CD4-positive, alpha-beta T cell treated with Interleukin-21 for 1 hour (primary cell): ENCODE measurements at regions not wholly inside any gene's neighbourhood (a gene's known extent, or its start where the extent isn't known, plus 50 kb on each side); places are given as distances from the start of the nearest gene placed in this dataset.
"Not testable (repeated sequence)": the region's sequence is repeated elsewhere in the genome, so short reads cannot be mapped to it uniquely, and the experiment has no call there.

ENCODE experiments used
- DNase-seq: peaks from one replicate; pipeline ENCODE4 v3.0.0-alpha.2; 2020

DNA sequence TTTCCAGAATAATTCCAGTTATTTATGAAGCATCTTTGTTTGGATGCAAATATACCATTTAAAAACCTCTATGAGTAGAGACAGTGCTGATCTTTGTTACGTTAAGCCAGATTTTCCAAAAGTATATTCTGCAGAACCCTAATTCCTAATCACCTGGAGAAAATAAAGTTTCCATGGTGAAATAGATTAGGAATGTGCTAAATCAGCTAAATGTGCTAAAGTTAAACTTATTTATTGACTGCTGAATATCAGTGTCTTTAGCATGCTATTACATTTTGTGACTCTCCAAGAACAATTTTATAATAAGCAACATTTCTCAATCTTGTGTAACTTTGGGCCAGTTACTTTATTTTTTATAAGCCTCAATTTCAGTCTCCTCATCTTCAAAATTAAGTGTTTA, 196.3 kb upstream of the NFIA start:
- DNase-seq: no peak

DNA sequence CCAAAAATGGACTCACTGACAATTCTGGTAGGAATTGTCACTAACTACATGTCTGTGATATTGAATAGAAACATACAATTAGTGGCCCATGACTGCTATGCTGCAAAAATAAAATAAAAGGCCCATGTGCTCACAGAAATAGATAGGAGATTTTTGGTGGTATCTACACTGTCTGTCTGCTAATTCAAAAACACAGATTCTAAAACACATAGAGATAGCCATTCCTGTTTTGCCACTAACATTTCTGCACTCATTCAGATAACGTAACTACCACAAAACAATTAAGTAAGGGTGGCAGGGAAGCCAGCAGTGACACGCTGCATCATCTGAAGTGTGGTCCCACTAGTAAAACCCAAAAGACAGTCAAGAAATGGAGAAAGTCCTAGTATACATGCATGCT, 202.2 kb upstream of the NFIA start:
- no peak for DNase-seq

DNA sequence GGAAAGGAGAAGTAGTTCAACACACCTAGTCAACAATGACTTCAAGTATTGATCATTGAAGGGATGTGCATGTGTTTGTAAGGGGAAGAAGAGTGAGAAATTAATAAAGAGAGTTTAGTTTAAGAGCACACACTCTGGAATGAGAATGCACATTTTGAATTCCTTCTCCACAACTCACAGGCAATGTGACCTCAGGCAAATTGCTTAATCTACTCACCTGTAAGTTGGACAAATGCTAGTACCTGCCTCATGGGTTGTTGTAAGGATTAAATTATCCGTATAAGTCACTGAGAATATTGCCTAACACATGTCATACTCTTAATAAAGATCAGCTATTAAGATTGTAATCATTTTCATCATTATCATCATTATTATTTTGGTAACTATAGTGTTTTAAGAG, 204.0 kb upstream of the NFIA start:
- DNase-seq: no peak

DNA sequence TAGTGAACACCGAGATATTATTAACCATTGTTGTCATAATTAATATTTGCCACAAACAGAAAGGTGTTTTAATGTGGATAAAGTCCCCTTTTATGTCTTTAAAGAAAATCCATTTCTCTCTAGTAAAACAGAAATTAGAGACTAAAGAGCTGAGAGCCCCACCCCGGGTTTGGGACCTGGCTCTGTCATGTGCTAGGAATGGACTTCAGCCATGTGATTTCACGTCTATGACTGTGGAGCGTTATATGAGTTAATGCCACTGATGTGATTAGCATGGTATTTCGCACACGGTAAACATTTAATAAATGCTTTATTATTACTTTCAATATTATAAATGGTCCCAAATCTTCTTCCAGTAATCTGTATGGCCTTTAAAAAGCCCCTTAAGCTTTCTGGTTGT, 205.0 kb upstream of the NFIA start:
- no peak for DNase-seq

DNA sequence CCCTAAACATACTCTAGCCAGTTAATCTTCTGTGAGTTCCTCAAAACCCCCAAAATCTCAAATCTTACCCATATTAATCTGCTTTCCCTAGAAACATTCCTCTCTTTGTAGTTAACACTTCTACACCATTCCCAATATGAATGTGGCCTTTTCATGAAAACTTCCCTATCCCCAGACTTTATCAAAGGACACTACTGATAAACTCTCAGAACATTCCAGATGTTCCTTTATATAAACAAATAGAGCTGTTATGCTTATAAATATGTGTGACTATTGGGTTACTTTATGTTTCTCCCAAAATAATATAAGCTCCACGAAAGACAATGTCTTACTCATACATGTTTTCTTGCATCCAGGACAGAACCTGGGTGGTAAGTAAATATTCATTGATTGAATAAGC, 205.4 kb upstream of the NFIA start:
- no peak for DNase-seq

DNA sequence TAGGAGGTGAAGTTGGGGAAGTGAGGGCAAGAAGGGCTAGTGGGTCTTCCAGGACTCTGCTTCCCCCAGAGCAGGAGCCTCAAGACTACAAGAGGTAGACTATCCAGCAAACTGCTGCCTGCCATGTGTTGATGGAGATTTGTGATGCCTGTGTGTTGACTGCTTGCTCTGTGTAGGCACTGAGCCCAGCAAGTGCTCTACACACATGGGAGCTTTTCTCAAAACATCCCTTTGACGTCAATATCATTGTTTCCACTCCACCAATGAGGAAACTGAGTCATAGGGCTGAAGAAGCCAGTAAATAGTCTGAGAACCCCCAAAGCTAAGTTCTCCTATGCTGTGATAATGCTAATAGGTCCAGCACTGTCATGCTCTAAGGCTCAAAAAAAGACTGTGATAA, 207.2 kb upstream of the NFIA start:
- no peak for DNase-seq

DNA sequence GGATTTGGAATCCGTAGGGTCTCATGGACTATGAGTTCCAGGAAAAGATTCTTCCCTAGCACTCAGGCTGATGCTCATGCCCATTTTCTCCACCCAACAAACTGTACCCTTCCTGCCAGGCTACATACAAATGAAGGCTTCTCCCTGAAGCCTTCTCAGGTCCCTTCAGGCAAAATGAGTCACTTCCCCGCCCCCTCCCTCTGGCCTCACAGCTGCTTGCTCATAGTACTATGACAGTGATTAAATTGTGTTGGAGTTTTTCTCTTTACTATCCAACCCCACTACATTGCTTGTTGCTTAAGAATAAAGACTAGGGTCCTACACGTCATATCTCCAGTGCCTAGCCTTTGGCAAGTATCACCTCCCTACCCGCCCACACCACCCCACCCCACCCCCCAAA, 207.6 kb upstream of the NFIA start:
- DNase-seq: no peak

DNA sequence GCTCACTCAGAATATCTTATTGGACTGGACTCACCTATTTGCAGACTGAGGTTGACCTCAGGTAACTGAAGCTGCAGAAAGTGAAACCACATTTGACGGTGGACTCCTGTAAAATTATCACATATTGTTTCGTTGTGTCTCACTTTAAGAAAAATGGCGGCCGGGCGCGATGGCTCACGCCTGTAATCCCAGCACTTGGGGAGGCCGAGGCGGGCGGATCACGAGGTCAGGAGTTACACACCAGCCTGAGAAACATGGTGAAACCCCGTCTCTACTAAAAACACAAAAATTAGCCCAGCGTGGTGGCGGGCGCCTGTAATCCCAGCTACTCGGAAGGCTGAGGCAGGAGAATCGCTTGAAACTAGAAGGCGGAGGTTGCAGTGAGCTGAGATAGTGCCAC, 209.0 kb upstream of the NFIA start:
- DNase-seq: not testable (repeated sequence)

DNA sequence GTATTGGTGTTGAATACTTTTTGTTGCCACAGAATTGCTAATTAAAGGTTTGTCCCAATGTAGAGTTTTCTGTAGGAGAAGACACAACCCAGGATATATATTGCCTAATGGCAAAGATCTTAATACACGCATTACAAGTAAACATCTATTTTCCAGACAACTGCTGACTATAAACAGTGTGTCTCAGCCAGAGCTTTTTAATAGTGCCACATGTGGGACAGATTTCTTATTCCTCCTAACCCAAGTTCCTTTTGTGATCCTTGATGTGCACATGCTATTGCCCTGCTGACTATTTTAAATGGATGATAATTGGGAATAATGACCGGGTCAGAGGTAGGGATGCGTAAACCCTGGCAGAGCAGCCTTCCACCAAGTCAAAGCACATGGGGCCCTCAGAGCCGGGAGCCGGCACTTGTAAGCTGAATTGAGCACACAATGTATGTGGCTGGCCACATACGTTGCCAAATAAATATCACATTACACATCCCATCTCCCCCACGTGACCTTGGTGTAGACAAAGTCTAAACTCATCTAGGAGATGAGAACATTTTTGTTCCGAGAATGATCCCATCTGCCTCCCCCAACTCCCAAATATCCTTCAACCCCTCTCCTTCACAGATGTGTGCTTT, 209.8 kb upstream of the NFIA start:
- no peak for DNase-seq

DNA sequence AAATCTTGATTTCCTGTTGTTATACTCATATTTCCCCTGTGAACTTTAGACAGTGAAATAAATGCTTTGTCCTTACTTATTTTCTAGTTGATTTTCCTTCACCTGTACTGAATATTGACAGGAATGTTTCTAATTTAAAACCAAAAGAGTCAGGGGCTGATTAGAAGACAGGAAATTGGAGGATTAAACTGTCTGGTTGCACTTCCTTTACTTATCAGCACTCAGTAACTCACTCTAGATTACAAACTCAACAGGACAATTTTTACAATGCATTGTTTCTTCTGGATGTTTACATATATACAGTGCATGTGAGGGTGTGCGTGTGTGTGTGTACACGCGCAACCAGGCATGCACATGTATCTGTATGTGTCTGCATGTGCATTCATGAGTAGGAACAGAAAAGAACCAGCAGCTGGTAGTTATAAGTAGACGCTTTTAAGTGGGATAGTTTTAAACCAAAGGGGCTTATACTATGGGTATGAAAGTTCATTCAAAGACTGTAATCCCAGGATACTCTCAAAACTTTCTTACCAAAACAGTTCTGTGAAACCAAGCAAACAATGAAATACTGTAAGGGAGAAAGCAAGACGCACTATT, 212.0 kb upstream of the NFIA start:
- no peak for DNase-seq

DNA sequence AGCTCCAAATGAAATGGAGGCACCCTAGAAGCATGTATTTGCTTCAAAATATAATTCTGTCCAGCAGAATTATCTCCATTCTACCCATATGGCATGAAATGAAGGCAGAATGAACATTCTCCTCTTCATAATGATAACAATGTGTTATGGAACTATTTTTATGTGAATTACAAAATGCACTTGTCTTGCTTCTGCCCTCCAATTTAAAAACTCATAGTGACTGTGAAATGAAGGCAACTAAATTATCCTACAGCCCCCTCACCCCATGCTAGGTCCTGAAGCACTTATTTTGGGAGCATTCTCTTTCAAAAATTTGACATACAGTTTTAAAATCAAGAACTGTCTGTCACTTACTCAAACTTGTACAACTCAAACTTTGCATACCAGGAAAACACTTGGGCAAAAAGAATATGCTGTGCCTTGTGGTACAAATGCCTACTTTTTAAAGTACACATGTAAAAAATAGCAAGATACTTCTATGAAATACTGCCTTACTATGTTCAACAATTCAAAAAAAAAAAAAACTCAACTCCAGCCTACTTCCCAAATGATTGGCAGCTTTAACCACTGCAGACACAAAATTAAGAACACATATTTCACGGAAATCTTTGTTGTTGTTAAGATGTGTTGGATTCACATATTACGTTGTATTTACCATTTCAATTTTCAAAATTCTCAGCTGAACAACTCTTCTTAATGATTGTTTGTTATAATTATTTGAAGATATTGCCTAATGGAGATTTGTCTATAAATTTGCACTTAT, 213.3 kb upstream of the NFIA start:
- DNase-seq: no peak

DNA sequence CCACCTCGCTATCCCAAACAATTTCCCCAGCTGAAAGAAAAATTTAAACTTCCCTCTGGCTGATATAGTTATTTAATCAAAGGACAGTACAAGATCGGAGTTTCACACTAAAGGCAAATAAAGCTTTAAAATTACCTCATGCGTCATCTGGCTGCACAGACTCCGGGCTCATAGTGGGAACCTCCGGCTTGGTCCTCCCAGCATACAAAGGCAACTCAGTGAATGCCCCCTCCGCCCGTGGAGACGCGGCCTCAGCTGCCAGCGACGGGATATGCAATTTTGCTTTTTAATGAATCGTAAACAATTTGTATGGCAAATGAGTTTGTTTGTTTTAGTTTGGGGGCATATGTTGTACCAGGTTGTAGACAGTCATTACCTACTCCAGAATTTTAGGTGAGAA, 214.6 kb upstream of the NFIA start:
- no peak for DNase-seq

DNA sequence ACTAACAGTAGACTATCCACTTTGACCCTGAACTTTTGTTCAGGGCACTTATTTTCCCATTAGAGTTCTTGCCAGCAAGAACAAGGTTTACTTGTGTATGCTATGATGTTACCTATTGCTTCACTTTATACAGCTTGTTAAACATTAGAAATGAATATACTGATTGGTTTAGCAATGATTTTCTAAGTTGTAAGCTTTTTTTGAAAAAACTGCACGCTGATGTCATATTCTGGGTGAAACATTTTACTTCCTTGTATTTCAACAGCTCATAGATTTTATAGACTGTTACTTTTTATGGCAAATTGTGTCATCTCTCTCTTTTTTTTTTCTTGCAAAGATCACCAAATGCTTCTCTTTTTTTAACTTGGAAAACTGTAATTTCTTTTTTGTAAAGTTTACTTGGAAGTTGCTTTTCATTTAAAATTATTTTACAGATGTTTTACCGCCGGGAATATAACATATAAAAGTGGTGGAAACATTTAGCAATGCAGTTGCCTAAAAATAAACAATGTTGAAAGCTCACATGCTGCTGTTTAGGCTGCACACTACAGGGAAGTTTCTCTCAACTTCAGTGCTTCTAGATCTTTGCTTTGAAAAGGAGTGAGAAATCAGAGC, 215.3 kb upstream of the NFIA start:
- DNase-seq: no peak

DNA sequence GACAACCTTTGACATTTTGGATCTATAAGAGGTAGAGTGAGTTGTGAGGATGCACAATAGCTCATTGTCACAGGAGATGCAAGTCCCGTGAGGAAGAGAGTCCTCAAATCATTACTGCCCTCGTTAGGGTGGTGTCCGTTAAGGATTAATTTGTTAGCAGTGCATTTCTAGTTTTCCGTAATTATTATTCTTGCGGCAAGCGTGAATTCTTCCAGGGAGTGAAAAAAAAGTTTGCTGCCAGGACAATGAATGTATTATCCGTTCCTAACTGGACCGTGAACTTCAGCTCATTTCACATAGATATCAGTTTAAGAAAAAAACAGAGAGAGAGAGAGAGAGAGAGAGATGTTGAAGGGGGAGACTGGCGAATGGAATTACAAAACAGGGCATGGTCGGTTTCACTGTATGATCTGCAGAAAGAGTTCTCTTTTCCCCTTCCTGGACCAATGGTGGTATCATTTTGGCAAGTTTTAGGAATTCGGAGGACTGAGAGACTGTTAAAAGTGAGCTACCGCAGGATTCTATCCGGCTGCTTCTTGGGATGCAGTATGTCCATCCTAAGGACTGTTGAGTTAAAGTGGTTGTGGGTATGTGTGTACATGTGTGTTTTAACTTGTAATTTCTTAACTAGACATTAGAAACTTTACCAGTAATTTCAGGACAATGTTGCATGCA, 216.0 kb upstream of the NFIA start:
- no peak for DNase-seq

DNA sequence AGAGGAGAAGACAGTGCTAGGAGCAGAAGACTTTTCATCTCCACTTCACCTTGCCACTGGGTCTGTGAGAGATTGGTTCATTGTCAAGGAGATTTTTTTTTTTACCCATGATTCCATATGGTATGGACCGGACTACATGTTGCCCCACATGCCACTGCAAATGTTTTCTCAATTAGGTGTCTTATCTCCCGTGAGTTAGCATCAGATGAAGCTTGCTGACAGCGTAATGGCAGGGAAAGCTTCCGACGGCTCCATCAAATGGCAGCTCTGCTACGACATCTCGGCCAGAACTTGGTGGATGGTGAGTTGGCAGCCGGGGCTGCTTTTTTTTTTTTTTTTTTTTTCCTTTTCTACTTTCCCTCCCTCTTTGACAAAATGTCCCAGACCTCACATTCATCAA, 217.2 kb upstream of the NFIA start:
- DNase-seq: no peak

DNA sequence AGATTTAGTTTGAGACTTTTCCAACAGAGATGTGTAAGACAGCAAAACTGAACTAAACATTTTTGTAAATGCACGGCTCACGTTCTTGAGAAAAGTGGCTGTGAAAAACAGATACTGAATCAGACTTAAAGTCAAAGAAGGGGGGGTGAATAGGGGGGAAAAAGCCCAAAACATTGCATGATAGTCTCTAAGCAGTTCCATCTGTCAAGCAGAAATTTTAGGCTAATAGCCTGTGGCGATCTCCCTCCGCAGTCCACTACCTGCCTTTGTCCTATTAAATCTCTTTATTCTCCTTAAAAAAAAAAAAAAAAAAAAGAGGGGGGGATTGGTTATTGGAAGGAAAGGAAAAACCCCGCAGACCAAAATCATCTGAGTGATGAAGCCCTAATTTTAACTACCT, 217.6 kb upstream of the NFIA start:
- DNase-seq: no peak

DNA sequence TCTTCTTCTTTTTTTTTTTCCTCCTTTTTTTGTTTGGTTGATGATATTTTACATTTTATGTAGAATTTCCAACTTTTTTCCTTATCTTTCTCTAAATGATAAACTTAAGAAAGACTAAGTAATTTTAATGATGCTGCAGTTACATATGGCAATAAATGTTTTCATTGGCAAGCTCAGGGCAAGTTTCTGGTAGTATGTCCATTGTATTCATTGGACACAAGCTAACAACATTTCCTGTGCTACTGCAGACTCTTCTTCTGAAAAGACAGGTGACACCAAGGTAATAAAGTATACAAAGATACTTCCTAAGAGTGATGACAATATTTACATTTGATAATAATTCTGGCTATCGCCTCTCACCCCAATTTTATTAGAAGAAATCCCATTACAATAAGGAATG, 219.2 kb upstream of the NFIA start:
- no peak for DNase-seq

DNA sequence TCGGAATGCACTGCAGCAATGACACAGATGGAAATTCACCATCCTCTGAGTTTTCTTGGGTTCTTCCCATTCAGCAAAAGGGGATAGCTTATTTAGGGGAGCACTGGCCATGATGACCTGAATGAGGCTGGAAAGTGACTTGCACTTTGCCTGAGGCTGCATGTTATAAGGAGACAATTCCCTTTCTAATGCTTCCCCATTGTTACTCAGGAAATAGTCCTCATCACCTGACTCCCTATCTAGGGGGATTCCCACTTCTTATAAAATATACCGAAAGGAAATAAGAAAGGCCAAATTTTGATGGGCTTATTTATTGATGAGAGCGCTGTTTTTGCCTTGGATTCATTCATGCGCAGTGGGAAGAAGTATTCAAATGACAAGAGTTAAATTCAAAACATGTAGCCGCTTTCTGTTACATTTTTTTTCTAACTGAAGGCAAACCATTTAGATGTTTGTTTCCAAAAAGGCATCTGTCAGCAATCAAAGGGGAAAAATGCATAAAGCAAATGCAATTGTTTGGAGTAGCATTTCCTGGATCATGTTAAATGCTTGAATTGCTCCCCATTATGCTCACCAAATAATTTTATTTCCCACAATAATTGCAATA, 220.3 kb upstream of the NFIA start:
- DNase-seq: no peak

DNA sequence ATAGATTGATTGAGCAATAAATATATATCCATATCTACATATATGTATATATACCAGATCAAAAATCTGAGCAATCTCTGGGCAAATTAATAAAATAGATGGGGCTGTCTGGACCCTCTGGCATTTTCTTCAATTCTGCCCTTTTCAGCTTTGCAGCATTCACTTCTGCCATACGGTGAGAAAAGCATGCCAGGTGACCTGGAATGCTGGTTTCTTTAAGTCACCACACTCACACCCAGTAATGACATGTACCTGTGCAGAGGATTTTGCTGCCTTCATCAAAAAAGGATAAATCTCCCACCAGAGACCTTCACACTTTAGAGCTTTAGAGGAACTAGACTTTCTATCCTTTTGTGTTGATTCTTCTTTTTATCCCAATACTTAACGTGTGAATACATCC, 223.2 kb upstream of the NFIA start:
- no peak for DNase-seq

DNA sequence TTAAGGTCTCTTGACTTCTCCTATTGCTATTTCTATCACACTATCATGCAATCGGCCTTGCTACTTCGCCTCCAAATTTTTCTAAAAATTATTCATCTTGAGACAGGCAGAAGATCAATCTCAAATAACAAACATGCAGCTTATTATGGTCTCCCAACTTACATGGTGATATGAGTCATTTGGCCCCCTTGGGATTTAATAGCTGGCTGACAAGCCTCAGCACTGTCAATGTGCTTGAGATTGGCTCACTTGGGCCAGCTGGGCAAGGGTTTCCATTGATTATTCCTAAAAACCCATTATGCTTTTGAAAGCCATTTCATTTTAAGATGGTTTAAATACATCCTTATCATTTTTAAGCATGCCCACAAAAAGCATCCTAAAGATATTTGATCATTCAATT, 224.5 kb upstream of the NFIA start:
- DNase-seq: no peak

DNA sequence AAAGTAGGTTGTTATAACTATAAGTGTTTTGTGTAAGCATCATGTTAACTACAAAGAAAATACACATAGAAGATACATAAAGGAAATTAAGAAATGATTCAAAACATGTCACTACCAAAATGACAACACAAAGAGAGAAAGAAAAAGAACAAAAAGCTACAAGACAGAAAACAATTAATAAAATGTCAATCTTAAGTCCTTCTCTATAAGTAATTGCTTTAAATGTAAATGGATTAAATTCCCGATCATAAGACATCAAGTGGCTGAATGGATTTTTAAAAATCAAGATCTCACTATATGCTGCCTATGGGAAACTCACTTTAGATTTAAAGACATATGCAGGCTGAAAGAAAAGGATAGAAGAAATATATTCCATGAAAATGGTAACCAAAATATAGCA, 232.3 kb upstream of the NFIA start:
- no peak for DNase-seq

DNA sequence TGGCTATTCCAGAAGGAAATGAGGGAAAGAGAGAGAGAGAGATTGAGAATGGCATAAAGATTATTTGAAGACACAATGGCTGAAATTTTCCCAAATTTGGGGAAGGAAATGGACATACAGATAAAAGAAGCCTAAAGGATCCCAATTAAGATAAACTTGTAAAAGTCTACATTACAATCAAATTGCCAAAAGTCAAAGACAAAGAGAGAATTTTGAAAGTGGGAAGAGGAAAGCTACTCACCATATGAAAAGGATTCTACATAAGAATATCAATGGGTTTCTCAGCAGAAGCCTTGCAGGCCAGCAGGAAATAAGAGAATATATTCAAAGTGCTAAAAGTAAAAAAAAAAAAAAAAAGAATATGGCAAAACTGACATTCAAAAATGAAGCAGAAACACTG, 233.0 kb upstream of the NFIA start:
- DNase-seq: no peak

DNA sequence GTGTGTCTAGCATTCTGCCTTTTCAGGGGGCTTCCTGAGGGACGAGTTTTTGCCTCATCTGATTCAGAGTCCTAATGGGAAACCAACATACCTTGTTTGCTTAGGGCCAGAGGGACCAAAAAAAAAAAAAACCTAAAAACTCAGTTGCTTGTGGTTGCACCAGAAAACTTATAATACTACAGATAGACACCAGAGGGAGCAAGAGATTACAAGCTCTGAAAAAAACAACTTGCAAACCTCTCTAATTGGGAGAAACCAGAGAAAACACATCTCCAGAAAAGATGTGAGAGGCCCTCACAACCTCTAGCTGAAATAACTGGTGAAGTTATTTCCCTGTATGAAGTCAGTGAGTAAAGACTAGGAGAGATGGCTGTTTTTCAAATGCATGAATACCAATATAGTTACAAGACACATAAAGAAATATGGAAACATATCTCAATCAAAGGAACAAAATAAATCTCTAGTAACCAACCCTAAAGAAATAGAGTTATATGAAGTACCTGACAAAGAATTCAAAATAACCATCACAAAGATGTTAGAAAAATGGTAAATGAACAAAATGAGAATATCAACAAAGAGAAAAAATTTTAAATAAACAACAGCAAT, 233.7 kb upstream of the NFIA start:
- no peak for DNase-seq
